DOHH2 (cell line): ENCODE measurements at regions not wholly inside any gene's neighbourhood (a gene's known extent, or its start where the extent isn't known, plus 50 kb on each side); places are given as distances from the start of the nearest gene placed in this dataset.

ENCODE experiments used
- EZH2phosphoT487 ChIP-seq: fragments of 200-600 bp; sonication (generic); IDR thresholded peaks from 2 replicates; pipeline ENCODE4 v1.6.1; 2017; ENCODE audit warnings: borderline replicate concordance, mild to moderate bottlenecking, antibody characterized with exemption, low read length, moderate library complexity, mixed read lengths
- TF ChIP-seq, protein P1 (sequence below): fragments of 200-600 bp; sonication (generic); IDR thresholded peaks from one replicate; pipeline ENCODE4 v1.5.1; 2014; ENCODE audit warnings: antibody characterized with exemption, mild to moderate bottlenecking, low read depth, low read length; ENCODE audit not compliant: poor library complexity, severe bottlenecking

- TF ChIP-seq, protein P1, sequence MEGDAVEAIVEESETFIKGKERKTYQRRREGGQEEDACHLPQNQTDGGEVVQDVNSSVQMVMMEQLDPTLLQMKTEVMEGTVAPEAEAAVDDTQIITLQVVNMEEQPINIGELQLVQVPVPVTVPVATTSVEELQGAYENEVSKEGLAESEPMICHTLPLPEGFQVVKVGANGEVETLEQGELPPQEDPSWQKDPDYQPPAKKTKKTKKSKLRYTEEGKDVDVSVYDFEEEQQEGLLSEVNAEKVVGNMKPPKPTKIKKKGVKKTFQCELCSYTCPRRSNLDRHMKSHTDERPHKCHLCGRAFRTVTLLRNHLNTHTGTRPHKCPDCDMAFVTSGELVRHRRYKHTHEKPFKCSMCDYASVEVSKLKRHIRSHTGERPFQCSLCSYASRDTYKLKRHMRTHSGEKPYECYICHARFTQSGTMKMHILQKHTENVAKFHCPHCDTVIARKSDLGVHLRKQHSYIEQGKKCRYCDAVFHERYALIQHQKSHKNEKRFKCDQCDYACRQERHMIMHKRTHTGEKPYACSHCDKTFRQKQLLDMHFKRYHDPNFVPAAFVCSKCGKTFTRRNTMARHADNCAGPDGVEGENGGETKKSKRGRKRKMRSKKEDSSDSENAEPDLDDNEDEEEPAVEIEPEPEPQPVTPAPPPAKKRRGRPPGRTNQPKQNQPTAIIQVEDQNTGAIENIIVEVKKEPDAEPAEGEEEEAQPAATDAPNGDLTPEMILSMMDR = no peak
- no peak for TF ChIP-seq EZH2phosphoT487
Measured at GRCh38 chr17:45706033-45706432, 78.1 kb upstream of the CRHR1 start.
